ENCODE measurements at regions not wholly inside any gene's neighbourhood (a gene's known extent, or its start where the extent isn't known, plus 50 kb on each side); places are given as distances from the start of the nearest gene placed in this dataset.

DNA sequence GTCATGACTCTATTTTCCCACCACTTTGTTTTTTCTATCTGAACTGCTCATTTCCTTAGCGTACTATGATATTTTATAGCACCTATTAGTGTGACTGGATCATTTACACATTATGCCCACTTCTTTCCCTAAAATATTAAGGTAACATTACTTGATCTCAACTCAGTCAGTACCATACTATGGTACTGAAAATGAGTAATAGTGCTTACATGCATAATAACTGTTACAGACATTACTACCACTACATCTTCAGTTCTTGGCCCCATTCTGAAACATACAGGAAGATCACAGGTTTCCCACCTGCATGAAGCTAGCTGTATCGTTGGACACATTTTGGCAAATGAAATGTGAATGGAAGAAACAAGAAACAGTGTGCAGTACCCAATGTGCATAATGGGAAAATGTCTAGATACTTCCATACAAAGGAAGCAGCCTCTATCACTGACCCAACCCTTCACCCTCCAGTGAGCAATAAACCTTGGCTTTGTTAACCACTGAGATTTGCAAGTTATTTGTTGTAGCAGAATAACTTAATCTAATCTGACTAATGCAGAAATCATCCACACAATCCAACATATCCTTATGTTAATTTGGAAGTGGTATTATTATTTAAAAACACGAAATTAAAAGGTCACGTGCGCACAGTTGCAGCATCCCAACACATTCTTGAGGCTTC lies 108.6 kb upstream of the DOK5 start:
- Histone ChIP-seq H4K20me1 (ENCODE audit: insufficient read depth, low read length) (no peaks in the 10 kb centered on the region), H3K36me3 (ENCODE audit: insufficient read depth, low read length) (no peaks in the 10 kb centered on the region), H3K4me2 (ENCODE audit: insufficient read depth, low read length) (no peak overlapping the region), H3K4me1 (ENCODE audit: insufficient read depth, low read length) (no peaks in the 10 kb centered on the region), H3K27me3 (ENCODE audit: insufficient read depth, low read length, poor library complexity) (peaks cover 4% of the 10 kb centered on the region), H2AFZ (ENCODE audit: low read depth, low read length) (no peak overlapping the region), H3K4me3 (ENCODE audit: low read depth in 1 of 2, low read length in 2 of 2) (no peak overlapping the region), H3K79me2 (ENCODE audit: insufficient read depth, low read length) (no peaks in the 10 kb centered on the region), H3K9ac (ENCODE audit: low read depth, low read length) (no peak overlapping the region), H3K27ac (ENCODE audit: low read length) (no peak overlapping the region), H3K9me3 (ENCODE audit: insufficient read depth, low read length, severe bottlenecking) (no peaks in the 10 kb centered on the region)
- DNase-seq (no peak), ATAC-seq (ENCODE audit: insufficient read depth, low read depth) (no peak)
- TF ChIP-seq, protein P1, sequence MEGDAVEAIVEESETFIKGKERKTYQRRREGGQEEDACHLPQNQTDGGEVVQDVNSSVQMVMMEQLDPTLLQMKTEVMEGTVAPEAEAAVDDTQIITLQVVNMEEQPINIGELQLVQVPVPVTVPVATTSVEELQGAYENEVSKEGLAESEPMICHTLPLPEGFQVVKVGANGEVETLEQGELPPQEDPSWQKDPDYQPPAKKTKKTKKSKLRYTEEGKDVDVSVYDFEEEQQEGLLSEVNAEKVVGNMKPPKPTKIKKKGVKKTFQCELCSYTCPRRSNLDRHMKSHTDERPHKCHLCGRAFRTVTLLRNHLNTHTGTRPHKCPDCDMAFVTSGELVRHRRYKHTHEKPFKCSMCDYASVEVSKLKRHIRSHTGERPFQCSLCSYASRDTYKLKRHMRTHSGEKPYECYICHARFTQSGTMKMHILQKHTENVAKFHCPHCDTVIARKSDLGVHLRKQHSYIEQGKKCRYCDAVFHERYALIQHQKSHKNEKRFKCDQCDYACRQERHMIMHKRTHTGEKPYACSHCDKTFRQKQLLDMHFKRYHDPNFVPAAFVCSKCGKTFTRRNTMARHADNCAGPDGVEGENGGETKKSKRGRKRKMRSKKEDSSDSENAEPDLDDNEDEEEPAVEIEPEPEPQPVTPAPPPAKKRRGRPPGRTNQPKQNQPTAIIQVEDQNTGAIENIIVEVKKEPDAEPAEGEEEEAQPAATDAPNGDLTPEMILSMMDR (IDR thresholded peaks at IDR 0.05; ENCODE audit: borderline replicate concordance, extremely low read depth, low read length, poor library complexity, severe bottlenecking): no peak
- no peak for TF ChIP-seq EZH2 (IDR thresholded peaks at IDR 0.05; ENCODE audit: borderline replicate concordance, low read depth, low read length, severe bottlenecking)

DNA sequence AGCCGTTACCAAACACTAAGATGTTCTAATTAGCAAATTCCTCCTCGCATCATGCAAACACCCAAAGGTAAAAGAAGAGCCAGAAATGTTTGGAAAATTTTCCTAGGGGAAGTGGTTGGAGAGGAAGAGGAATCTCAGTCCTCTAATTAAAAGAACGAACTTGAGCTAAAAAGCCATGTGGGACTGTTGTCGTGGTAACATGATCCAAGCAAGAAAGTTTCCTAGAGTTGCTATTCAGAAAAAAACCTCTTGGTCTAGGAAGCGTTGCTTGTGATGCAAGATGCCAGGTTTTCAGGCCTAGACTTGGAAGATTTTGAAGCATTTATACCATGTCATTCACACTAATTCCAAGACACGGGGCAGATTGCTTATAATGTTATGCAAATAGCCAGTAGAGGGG lies 106.8 kb upstream of the DOK5 start:
- no peak for ATAC-seq (ENCODE audit: insufficient read depth, low read depth)
- Histone ChIP-seq H2AFZ (ENCODE audit: low read depth, low read length) (no peak overlapping the region), H4K20me1 (ENCODE audit: insufficient read depth, low read length) (no peaks in the 10 kb centered on the region), H3K27me3 (ENCODE audit: insufficient read depth, low read length, poor library complexity) (no peaks in the 10 kb centered on the region), H3K4me3 (ENCODE audit: low read depth in 1 of 2, low read length in 2 of 2) (no peak overlapping the region), H3K79me2 (ENCODE audit: insufficient read depth, low read length) (no peaks in the 10 kb centered on the region), H3K9ac (ENCODE audit: low read depth, low read length) (no peak overlapping the region), H3K27ac (ENCODE audit: low read length) (no peak overlapping the region), H3K36me3 (ENCODE audit: insufficient read depth, low read length) (no peaks in the 10 kb centered on the region), H3K9me3 (ENCODE audit: insufficient read depth, low read length, severe bottlenecking) (no peaks in the 10 kb centered on the region), H3K4me2 (ENCODE audit: insufficient read depth, low read length) (no peak overlapping the region), H3K4me1 (ENCODE audit: insufficient read depth, low read length) (no peaks in the 10 kb centered on the region)
- DNase-seq: no peak
- no peak for TF ChIP-seq EZH2 (IDR thresholded peaks at IDR 0.05; ENCODE audit: borderline replicate concordance, low read depth, low read length, severe bottlenecking)

DNA sequence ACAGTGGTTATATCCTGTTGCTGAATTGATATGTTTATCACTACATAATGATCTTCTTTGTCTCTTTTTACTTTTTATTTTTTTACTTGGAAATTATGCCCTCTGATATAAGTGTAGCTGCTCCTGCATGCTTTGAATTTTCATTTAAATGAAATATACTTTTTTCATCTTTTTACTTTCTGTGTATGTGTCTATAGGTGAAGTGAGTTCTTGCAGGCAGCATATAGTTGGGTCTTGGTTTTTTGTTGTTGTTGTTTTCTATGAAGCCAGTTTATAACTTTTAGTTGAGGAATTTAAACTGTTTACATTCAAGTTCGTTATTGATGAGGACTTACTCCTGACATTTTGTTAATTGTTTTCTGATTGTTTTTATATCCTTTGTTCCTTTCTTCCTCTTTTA lies 103.1 kb upstream of the DOK5 start:
- no peak overlapping the region for H3K9ac ChIP-seq (ENCODE audit: low read depth, low read length)
- H3K9me3 ChIP-seq (ENCODE audit: insufficient read depth, low read length, severe bottlenecking): no peaks in the 10 kb centered on the region
- H4K20me1 ChIP-seq (ENCODE audit: insufficient read depth, low read length): no peaks in the 10 kb centered on the region
- no peak overlapping the region for H3K4me3 ChIP-seq (ENCODE audit: low read depth in 1 of 2, low read length in 2 of 2)
- no peak for DNase-seq
- no peak for TF ChIP-seq EZH2 (IDR thresholded peaks at IDR 0.05; ENCODE audit: borderline replicate concordance, low read depth, low read length, severe bottlenecking)
- TF ChIP-seq, protein P1 (IDR thresholded peaks at IDR 0.05; ENCODE audit: borderline replicate concordance, extremely low read depth, low read length, poor library complexity, severe bottlenecking): no peak
- no peak overlapping the region for H3K27ac ChIP-seq (ENCODE audit: low read length)
- ATAC-seq (ENCODE audit: insufficient read depth, low read depth): no peak
- H3K79me2 ChIP-seq (ENCODE audit: insufficient read depth, low read length): no peaks in the 10 kb centered on the region
- no peak overlapping the region for H2AFZ ChIP-seq (ENCODE audit: low read depth, low read length)
- H3K4me1 ChIP-seq (ENCODE audit: insufficient read depth, low read length): no peaks in the 10 kb centered on the region
- H3K36me3 ChIP-seq (ENCODE audit: insufficient read depth, low read length): no peaks in the 10 kb centered on the region
- no peak overlapping the region for H3K4me2 ChIP-seq (ENCODE audit: insufficient read depth, low read length)
- H3K27me3 ChIP-seq (ENCODE audit: insufficient read depth, low read length, poor library complexity): no peaks in the 10 kb centered on the region

DNA sequence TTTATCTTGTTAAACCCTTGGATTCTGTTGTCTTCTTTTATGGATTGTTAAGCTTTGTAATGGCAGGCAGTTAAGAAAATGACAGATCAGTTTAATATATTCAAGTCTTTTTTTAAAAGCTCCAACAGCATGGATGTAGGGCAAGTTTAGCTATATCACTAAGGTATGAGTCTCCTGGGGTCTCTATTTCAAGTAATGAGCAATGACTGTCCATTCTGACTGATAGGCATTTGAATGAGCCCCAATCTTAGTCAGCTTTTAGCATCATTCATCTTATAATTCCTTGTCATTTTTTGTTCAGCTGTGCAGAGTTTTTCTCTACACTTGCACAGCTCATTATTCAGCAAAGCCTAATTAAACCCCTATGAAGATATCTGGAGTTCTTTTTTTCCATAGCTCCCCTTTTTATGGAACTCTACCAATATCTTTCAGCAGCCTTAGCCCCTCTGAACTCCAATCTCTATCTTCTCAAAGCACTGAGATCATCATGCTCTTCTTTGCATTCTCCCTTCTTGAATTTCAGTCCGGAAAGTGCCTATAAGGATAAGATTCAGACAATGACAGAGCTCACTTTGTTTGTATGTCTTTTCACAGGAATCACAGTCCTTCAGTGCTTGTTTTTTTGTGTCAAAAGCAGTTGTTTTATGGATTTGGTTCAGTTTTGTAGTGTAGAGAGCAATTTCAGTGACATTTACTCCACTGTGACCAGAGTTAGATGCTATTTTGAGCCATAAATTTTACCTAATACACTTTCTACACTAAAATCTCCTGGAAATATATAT lies 97.2 kb upstream of the DOK5 start:
- Histone ChIP-seq H3K9ac (ENCODE audit: low read depth, low read length) (no peak overlapping the region), H3K27ac (ENCODE audit: low read length) (no peak overlapping the region)
- no peak for ATAC-seq (ENCODE audit: insufficient read depth, low read depth)

More for the DNA sequence above, 97.2 kb upstream of the DOK5 start:
- Histone ChIP-seq H3K36me3 (ENCODE audit: insufficient read depth, low read length) (no peaks in the 10 kb centered on the region), H4K20me1 (ENCODE audit: insufficient read depth, low read length) (no peaks in the 10 kb centered on the region), H3K9me3 (ENCODE audit: insufficient read depth, low read length, severe bottlenecking) (no peaks in the 10 kb centered on the region), H3K79me2 (ENCODE audit: insufficient read depth, low read length) (no peaks in the 10 kb centered on the region), H3K4me1 (ENCODE audit: insufficient read depth, low read length) (no peaks in the 10 kb centered on the region), H3K27me3 (ENCODE audit: insufficient read depth, low read length, poor library complexity) (peaks cover 21% of the 10 kb centered on the region), H2AFZ (ENCODE audit: low read depth, low read length) (no peak overlapping the region), H3K4me2 (ENCODE audit: insufficient read depth, low read length) (no peak overlapping the region), H3K4me3 (ENCODE audit: low read depth in 1 of 2, low read length in 2 of 2) (no peak overlapping the region)
- DNase-seq: no peak
- no peak for TF ChIP-seq EZH2 (IDR thresholded peaks at IDR 0.05; ENCODE audit: borderline replicate concordance, low read depth, low read length, severe bottlenecking)
- TF ChIP-seq, protein P1 (IDR thresholded peaks at IDR 0.05; ENCODE audit: borderline replicate concordance, extremely low read depth, low read length, poor library complexity, severe bottlenecking): no peak

All from DND-41 (cell line).